Kidney epithelial cell (primary cell): ENCODE measurements at regions not wholly inside any gene's neighbourhood (a gene's known extent, or its start where the extent isn't known, plus 50 kb on each side); places are given as distances from the start of the nearest gene placed in this dataset.

Experiments used
- DNase-seq: peaks from one replicate; pipeline ENCODE4 v3.0.0-alpha.2; 2010; ENCODE audit warnings: low read depth
- H3K27me3 ChIP-seq: 2 replicates; pipeline ENCODE4 v1.6.0; 2011; ENCODE audit warnings: low read length; ENCODE audit not compliant: control insufficient read depth, insufficient read depth
- H3K36me3 ChIP-seq: 2 replicates; pipeline ENCODE4 v1.5.1; 2011; ENCODE audit warnings: low read length; ENCODE audit not compliant: control insufficient read depth, insufficient read depth
- H3K4me3 ChIP-seq: 2 replicates; pipeline ENCODE4 v1.5.1; 2011; ENCODE audit warnings: low read depth, mild to moderate bottlenecking, control low read depth, low read length
- TF ChIP-seq, protein P1 (sequence below): IDR thresholded peaks from 2 replicates; pipeline ENCODE4 v1.5.1; 2011; ENCODE audit warnings: mild to moderate bottlenecking, moderate library complexity, low read length, control low read depth, inconsistent platforms; ENCODE audit not compliant: insufficient read depth, poor library complexity, severe bottlenecking

GRCh38 chr16:51762081-51762996 lies 611.3 kb upstream of the SALL1 start:
- TF ChIP-seq, protein P1, sequence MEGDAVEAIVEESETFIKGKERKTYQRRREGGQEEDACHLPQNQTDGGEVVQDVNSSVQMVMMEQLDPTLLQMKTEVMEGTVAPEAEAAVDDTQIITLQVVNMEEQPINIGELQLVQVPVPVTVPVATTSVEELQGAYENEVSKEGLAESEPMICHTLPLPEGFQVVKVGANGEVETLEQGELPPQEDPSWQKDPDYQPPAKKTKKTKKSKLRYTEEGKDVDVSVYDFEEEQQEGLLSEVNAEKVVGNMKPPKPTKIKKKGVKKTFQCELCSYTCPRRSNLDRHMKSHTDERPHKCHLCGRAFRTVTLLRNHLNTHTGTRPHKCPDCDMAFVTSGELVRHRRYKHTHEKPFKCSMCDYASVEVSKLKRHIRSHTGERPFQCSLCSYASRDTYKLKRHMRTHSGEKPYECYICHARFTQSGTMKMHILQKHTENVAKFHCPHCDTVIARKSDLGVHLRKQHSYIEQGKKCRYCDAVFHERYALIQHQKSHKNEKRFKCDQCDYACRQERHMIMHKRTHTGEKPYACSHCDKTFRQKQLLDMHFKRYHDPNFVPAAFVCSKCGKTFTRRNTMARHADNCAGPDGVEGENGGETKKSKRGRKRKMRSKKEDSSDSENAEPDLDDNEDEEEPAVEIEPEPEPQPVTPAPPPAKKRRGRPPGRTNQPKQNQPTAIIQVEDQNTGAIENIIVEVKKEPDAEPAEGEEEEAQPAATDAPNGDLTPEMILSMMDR: peak; percentile 93
- H3K4me3 ChIP-seq: peak overlapping the region; percentile 23
- peak; percentile 29 for DNase-seq
- H3K36me3 ChIP-seq: no peaks in the 10 kb centered on the region
- no peaks in the 10 kb centered on the region for H3K27me3 ChIP-seq

- TF ChIP-seq, protein P1: no peak
- H3K27me3 ChIP-seq: no peaks in the 10 kb centered on the region
- no peak for DNase-seq
Observed at GRCh38 chr16:51761001-51761400, 609.9 kb upstream of the SALL1 start.

GRCh38 chr16:51759999-51760398 lies 608.9 kb upstream of the SALL1 start:
- Histone ChIP-seq H3K36me3 (no peaks in the 10 kb centered on the region), H3K27me3 (no peaks in the 10 kb centered on the region), H3K4me3 (no peak overlapping the region)
- TF ChIP-seq, protein P1: no peak
- no peak for DNase-seq

More at GRCh38 chr16:51761001-51761400, 609.9 kb upstream of the SALL1 start:
- Histone ChIP-seq H3K36me3 (no peaks in the 10 kb centered on the region), H3K4me3 (no peak overlapping the region)

- Histone ChIP-seq H3K27me3 (no peaks in the 10 kb centered on the region), H3K4me3 (no peak overlapping the region), H3K36me3 (no peaks in the 10 kb centered on the region)
- TF ChIP-seq, protein P1: no peak
- DNase-seq: no peak
Observed at GRCh38 chr16:51759329-51759728, 608.3 kb upstream of the SALL1 start.

DNA sequence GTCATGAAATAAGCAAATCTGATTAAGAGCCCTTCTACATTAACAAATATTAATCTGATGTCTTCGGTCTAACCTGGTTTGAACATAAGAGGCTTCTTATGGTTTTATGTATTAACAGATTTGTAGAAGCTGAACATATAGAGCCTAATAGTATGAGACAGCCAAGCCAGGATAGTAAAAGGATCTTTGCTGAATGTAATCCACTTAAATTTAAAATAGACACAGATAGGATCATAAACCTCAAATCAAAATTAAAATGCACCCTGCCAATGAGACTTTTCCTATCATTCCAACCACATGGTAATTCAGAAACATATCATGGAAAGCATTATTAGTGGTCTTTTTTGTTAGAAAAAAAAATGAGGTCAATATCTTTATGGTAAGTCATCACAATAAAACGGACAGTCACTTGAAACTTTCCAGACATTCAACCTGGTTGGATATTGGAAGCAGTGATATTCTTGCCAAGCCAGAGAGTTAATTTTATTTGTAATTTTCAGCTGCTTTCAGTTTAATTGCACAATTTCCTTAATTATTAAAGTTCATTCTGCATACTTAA lies 606.9 kb upstream of the SALL1 start:
- Histone ChIP-seq H3K4me3 (no peak overlapping the region), H3K36me3 (no peaks in the 10 kb centered on the region), H3K27me3 (no peaks in the 10 kb centered on the region)
- TF ChIP-seq, protein P1: no peak
- no peak for DNase-seq

DNA sequence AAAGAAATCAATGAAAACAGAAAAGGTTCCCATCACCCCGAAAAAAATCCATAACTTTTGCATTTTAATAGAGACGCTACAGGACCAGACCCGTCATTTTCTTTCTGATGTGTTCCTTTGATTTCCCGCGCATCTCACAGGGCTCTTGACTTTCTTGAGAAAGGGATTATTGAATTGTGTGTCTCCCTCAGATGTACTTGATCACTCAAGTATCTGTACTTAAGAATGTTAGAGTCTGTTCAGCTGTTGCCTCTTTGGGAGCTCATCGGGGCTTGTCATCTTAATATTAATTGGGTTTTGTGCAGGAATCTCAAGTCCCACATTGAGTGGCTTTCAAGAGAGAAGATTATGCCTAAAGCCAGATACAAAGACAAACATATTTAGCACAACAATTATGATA lies 606.4 kb upstream of the SALL1 start:
- TF ChIP-seq, protein P1: no peak
- no peaks in the 10 kb centered on the region for H3K27me3 ChIP-seq
- H3K4me3 ChIP-seq: no peak overlapping the region
- no peaks in the 10 kb centered on the region for H3K36me3 ChIP-seq
- DNase-seq: no peak
